Right forelimb (tissue), 1 donor: ENCODE measurements at regions not wholly inside any gene's neighbourhood (a gene's known extent, or its start where the extent isn't known, plus 50 kb on each side); places are given as distances from the start of the nearest gene placed in this dataset.
A peak's percentile ranks its signal among the peaks of the same experiment; 100 is the strongest.
"Not testable (repeated sequence)": the region's sequence is repeated elsewhere in the genome, so short reads cannot be mapped to it uniquely, and the experiment has no call there.

Source experiments
- DNase-seq: peaks from one replicate; pipeline ENCODE4 v3.0.0-alpha.2; 2018

DNA sequence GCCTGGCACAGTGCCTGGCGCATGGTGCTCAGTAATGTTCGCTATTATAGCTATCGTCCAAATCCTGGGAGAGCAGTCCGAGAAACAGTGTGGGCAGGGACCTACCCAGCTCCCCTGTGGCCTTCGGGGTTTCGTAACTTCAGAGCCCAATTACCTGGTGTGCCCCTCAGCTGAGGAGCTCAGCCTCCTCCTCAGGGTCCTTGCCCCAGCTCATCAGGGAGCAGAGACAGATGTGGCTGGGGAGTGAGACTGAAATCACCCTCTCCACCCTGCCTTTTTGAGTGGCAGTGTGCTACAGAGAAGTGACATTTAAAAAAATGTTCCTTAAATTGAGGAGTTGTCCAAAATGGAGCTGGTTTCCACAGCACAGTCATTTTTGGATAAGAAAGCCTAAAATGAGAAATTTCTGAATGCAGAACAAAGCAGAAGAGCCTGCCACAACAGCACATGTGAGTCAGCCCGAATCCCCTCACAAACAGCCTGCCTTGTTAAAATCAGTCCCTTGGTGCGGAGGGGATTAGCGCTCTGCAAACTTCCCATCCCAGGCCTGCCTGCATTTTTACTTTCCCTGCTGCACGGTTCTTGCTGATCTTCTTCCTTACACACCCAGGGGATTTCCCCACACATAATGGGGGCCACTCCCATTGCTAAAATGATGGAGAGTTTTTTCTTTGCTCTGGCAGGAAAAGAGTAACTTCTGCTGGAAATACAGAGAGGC is 78.1 kb upstream of the PITX1 start:
- DNase-seq, result peak; percentile 60

DNA sequence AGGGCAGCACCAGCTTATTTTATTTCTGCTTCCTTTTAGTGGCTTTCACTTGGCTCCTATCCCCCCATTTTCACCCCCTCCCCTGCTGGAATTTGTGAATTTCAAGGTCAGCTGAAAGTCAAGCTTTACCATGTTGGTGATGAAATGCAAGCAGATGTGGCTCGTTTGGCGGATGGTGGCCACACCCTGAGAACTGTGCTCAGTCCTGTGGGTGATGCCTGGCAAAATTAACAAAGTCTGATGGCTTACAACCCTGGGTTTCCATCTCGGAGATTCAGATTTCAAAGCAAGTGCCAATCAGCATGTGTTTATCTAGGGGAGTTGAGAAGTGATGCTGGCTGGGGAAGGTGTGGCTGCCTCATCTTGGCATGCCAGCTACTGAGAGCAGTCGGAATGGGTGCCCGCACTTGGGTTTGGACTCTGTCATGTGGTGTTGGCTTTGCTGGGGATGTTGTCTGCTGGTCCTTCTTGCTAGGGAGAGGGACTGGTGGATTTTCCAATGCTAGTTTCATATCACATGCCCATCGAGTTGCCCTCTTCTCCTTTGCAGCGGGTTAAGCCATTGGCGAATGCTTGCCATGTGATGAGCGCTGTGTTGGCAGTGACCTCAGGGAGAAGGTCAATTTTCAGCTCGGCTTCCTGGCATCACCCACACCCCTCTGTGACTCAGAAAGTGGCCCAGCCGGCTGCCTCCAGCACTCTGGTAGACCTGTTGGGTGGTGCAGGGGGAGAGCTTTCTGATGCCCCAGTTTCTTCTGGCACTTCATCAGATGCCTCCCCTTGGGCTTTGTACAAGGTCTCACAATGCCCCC is 77.0 kb upstream of the PITX1 start:
- no peak for DNase-seq

DNA sequence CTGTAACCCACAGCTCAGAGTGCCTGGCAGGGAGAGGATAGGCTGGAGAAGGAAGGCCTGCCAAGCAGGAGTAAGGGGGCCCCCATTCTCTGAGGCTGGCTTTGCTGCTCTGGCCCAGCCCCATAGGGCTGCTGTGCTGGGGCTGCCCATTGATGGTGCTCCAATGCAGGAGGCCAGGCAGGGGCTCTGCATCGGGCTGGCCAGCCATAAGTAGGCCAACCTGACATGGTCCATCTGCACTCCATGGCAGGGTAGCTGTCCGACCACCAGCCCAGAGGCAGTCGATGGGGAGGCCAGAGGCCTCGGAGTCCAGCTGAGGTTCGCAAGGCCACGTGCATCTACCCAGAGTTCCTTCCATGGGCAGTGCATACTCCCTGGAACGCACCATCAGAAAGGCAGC is 75.0 kb upstream of the PITX1 start:
- DNase-seq, result no peak

DNA sequence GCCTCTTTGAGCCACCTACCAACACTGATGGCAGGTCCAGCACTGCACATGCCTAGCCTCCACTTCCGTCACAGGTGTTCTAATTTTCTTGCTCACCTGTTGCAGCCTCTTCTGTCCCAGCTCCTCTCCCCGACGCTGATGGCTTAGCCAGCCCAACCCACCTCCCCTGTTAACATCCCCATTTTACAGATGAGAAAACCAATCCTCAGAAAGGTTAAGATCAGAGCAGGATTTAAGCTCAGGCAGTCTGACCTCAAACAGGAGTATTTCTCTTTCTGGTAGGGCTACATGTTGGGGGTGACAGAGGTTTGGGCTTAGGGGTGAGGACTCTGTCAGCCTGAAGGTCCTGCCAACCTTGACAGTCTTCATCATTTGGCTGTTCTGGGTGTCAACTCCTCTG is 74.5 kb upstream of the PITX1 start:
- no peak for DNase-seq

DNA sequence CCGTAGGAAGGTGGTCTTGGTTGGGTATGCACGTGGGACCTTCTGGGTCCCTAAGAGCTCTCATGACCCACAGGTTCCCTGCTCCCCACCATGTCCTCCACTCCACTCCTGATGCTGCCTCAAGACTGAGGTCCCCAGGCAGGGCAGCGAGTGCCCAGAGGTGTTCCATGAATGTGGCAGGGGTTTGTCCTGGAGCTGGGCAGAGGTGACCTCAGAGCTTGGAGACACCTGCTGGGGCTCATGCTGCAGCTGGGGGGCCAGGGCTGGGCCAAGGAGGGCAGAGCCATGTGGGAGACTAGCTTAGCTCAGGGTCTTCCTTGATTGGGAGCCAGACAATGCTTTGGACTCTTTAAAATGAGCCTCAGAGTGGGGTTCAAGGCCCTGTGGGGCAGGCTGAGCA is 74.0 kb upstream of the PITX1 start:
- DNase-seq, result no peak

DNA sequence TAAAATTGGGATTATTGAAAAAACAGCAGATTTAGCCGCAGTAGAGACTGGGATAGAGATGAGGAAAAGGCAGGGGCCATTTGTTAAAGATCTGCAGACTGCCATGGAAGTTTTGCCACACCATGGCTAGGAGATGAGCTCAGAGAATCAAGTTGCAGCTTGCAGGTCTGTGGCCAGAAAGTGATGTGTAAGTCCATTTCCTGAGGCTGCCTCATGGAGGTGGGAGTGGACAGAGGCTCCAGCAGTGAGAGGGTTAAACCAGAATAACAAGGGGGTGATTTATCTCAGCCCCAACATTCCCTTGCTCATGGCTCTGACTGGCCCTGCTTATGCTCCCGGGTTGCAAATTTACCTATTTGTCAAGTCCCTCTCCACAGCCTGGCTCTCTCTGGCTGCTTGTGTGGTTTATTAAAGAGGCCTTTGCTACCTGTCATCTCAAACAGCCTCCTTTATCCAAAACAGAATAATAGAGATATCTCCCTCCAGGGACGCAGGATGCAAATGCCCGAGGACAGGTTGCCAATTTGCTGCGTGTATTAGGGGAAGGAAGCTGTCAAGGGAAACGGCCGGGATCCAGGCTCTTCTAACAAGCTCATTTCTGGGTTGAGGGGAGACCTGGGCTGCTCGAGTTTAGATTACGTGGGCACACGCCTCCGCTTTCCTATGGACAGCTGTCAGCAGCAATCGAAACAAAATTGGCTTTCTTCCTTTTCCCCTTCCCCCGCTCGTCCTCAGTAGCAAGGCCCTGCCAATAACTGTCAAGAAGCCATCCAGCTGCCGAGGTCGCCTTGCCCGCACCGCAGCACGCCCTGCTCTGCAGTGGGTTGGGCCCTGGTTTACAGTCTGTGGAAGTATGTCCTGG is 72.8 kb upstream of the PITX1 start:
- DNase-seq, result no peak

DNA sequence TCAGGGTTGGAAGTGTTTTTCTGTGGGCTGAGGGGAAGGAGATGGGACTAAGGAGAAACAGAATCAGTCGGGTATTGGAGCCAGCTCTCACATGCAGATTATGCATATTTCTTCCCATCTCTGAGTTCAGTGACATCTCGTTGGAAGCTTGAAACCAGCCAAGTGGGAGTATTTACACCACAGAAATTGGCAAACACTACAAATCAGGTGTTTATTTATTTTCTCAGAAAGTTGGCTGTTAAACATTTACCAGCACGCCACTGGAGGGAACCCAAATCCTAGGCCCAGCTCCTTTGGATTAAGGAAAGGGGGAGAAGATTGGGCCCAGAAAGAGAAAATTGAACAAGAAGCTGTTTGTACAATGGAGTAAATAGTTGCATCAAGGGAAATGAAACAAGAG is 72.1 kb upstream of the PITX1 start:
- no peak for DNase-seq

DNA sequence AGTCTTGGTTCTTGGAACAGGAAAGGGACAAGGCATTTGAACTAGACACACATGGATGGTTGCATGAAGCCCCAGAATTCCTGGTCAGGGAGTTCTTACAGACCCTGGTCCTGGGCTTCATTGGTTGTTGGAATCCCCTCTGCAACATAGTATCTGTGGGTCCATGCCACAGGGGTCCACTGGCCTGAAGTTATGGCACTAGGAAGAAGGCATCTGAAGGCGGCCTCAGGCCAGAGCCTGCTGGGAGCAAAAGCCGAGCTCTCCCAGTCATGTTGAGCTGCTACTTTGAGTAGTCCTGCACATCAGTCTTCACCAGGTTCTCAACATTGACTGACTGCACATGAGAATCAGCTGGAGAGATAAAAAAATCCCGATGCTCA is 71.1 kb upstream of the PITX1 start:
- DNase-seq, result peak; percentile 40

DNA sequence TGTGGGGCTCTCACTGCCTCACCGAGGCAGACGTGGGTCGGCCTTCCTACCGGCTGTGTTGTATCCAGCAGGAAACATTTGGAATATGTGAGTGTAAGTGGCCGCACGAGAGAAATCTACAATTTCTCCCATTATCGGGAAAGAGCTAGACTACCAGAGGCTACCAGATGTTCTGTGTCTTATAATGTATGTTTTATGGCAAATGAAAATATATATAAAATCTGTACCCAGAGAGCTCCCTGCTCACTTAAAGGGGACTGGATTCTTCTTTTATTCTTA is 69.5 kb upstream of the PITX1 start:
- DNase-seq, result no peak

DNA sequence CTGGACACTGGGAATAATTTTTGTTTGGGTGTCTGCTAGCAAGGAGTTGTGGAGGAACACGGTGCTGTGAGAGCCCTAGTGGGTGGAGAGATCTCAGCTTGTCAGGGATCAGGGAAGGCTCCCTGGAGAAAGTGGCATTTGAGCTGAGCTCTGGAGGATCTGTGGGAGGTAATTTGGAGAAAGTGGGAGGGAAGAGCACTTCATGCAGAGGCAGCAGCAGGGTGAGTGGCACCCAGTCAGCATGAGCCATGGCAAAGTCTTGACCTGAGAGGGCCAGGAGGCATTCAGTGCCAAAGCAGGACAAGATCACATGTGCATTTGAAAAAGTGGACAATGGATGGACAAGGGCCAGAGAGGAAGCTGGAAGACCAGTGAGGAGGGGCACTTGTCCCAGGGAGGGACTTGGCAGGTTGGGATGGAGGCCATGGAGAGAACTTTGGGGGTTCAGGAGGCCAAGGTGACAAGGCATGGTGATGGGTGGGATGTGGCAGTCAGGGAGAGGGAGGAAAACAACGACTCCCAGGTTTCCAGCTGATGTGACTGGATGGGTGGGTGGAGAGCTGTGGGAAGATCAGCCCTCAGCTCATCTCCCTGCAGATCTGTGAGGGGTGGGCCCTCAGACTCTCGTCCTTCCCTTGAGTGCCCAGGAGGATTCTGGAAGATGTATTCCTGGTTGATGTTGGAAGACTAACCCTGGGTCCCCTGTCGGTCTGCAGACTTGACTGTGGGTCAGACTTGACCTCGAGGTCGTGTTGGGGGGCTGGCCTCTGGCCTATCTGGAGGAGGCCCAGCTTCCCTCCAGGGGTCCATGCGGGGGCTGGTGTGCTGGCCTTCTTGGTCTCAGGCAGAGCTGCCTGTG is 68.9 kb upstream of the PITX1 start:
- DNase-seq, result peak; percentile 6

DNA sequence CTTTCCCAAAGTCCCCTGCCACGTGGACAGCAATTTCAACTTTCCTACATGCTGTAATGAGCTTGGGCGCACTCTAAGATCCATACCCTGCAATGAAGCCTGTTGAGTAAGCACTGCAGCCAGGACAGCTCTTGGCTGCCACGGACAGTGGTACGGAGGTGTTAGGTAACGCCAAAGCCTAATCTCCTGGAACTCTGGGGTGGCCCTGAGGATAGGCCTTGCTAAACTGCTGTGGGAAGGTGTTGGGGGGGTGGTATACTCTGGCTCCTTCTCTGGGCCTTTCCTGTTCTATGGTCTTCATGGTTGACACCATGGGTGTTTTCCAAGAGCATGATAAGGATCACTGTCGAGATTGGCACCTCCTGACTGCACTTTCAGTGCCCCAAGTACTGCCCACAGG is 66.4 kb upstream of the PITX1 start:
- peak; percentile 11 for DNase-seq

DNA sequence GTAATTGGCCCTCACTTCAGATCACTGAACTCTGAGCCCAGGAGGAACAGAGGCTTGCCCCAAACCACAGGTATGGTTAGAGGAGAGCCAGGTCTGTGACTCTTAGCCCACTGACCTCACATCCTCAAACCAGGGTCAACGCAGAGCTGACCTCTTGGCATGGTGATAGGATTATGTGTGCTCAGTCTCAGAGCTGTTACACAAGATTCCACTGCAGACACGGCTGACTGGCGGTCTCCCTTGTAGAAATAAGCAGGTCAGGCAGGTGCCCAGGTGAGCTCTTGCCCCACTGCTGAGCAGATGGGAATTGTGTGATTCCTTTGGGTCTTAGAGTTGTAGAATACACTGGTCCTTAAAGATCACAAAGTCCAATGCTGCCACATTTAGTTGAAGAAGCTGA is 66.0 kb upstream of the PITX1 start:
- no peak for DNase-seq

DNA sequence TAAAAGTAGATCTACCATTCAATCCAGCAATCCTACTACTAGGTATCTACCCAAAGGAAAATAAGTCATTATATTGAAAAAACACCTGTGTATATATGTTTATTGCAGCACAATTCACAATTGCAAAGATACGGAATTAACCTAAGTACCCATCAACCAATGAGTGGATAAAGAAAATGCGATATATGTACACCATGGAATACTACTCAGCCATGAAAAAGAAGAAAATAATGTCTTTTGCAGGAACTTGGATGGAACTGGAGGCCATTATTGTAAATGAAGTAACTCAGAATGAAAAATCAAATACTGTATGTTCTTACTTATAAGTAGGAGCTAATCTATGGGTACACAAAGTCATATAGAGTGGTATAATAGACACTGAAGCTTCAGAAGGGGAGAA is 63.4 kb upstream of the PITX1 start:
- no peak for DNase-seq

DNA sequence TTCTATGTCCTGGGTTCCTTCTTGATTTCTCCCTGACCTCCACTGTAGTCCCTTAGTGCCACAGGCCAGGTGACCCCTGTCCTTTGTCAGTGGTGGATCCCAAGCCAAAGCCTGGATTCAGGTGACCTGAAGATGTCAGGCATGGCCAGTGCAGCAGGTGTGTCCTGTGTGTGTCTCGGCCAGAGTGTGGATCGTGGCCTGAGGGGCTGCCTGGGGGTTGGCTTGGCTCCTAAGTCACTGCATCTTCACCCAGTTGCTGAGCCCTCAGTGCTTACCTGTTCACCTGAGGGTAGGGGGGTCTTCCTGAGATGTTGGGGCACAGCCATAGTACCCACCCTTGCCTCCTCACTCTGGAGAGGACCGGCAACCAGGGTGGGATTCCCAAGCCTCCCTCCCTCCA is 61.8 kb upstream of the PITX1 start:
- peak; percentile 22 for DNase-seq

DNA sequence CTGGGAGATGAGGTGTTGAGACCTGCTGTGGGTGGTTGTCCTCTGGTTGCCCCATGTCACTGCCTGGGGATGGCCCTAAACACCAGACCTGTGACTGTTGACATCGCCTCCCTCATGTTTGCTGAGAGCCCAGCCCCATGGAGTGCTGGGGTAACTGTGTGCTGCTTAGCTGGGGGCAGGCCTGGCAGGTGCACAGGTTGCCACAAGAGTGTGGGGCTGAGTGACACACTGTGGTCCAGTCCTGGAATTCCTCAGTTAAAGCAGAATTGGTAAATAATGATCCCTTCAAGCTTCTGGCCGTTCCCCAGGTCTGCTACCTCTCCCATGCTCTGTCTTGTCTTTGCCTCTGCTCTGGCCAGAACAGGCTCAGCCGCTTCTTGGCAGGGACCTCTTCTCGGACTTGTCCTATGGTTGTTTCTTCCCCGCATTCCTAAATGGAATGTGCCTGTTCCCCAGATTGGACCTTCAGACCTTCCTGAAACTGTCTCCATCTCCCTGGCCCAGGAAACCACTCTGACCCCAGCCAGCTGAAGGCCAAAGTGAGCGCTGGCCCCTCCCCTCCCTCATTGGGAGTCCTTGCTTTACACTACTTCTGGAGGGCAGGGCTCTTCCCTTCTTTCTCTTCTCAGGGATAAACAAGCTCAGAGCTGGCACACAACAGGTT is 61.2 kb upstream of the PITX1 start:
- DNase-seq, result no peak

DNA sequence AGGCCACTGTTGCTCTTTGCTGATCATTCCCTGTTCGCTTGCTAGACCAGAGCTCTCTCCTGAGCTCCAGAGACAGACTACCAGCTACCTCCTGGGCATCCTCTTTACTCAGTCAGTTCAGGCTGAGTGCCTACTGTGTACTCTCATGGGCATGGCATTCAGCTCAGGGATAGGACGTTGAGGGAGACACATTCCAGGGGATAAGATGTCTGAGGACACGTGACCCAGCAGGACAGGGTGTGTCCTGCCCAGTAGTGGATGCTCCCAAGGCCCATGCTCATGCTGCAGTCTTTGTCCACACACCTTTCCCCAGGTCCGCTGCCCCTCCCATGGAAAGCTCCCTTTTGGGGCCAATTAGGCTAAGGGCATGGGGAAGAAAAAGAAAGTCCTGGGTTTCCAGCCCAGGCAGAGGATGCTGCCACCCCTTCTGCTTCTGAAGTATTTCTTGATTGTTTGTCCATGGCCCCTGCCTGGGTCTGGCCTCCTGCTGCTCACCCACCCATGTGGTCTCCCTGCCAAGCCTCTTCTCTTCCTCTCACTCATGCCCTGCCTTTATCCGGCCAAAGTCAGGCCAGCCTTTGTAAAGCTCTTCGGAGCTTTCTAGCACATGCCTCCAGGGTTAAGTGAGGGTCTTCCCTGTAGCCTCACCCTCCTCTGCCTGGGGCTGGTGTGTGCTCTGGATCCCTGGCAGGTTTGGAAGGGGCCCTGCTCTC is 60.5 kb upstream of the PITX1 start:
- peak; percentile 18 for DNase-seq

DNA sequence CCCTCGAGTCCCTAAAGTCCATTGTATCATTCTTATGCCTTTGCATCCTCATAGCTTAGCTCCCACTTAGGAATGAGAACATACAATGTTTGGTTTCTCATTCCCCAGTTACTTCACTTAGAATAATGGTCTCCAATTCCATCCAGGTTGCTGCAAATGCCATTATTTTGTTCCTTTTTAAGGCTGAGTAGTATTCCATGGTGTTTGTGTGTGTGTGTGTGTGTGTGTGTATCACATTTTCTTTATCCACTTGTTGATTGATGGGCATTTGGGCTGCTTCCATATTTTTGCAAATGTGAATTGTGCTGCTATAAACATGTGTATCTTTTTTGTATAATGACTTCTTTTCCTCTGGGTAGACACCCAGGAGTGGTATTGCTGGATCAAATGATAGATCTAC is 59.5 kb upstream of the PITX1 start:
- not testable (repeated sequence) for DNase-seq

DNA sequence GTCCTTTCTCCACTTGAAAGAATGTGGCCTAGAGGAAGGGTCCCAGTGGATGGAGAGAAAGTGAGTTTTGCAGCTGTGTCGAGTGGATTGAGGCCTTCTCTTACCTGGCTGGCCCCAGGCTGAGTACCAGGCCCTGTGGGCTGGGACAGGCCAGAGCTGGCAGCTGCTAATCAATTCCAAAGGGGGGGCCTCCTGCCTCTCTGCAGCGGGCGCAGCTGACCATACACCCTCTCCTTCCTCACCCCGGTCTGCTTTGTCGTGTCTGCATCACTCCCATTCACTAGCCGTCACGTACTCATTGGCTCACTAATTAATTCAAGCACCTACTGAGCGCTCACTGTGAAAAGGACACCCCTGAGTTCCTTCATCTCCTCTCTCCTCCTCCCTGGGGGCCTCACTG is 58.4 kb upstream of the PITX1 start:
- DNase-seq, result no peak

DNA sequence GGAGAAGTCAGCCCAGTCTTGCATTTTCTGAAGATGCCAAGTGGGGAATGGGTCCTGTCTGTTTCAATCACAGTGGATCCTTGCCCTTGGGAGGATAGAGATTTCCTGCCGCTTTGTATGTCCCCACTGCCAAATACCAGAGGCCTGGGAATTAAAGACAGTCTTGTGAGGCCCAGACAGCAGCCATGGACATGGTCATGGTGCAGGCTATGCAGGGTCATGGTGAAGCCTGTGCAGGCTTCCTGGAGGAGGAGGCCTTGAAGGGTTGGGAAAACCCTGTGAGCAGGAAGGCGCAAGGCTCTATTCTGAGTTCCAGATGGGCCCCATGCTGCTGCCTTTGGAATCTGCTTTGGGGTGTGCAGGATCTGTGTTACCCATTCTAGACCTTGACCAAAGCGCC is 57.3 kb upstream of the PITX1 start:
- no peak for DNase-seq

DNA sequence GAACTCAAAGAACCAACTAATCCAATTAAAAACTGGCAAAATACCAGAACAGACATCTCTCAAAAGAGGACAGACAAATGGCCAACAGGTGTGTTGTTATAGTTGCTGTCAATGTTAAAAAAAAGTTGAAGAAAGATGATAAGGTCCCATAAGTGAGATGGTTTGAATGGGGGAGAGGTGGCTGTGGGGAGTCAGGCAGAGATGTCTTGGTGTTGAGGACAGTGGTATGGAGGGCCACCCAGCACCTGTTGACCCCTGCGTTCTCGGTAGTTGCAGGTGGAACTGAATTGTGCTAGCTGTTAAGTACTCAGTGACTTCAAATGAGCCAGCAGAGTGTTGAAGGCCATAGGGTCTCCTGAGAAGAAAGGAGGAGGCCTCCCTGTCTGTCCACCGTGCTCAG is 55.9 kb upstream of the PITX1 start:
- DNase-seq, result peak; percentile 16

DNA sequence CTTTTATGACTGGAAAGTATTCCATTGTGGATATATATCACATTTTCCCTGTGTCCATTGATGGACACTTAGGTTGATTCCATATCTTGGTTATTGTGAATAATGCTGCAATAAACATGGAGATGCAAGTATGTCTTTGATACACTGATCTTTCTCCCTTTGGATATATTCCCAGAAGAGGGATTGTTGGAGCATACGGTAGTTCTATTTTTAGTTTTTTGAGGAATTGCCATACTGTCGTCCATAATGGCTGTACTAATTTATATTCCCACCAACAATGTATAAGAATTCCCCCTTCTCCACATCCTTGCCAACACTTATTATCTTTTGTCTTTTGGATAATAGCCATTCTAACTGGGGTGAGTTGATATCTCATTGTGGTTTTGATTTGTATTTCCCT is 54.9 kb upstream of the PITX1 start:
- no peak for DNase-seq

DNA sequence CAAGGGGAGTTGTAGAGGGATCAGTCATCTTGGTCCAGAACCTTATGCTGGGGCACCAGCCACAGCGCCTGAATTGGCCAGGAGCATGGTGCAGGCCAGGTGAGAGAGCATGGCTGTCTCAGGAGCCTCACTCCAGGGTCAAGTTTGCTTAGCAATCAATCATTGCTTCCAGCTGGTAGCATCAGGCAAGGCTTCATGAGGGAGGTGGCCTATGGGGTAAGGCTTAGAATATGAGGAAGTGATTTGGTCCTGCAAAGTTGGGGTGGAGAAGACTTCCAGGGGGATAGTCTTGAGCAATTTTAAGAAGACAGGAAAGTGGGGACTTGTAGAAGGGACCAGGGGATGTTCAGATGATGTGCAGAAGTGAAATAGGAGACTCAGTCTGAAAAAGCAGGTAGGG is 53.9 kb upstream of the PITX1 start:
- DNase-seq, result peak; percentile 12
